Putamen (tissue), 1 donor: ENCODE measurements at regions not wholly inside any gene's neighbourhood (a gene's known extent, or its start where the extent isn't known, plus 50 kb on each side); places are given as distances from the start of the nearest gene placed in this dataset.
"Not testable (repeated sequence)": the region's sequence is repeated elsewhere in the genome, so short reads cannot be mapped to it uniquely, and the experiment has no call there.

Experiments
- DNase-seq: peaks from one replicate; pipeline ENCODE4 v3.0.0-alpha.2; 2016; ENCODE audit warnings: low spot score

DNA sequence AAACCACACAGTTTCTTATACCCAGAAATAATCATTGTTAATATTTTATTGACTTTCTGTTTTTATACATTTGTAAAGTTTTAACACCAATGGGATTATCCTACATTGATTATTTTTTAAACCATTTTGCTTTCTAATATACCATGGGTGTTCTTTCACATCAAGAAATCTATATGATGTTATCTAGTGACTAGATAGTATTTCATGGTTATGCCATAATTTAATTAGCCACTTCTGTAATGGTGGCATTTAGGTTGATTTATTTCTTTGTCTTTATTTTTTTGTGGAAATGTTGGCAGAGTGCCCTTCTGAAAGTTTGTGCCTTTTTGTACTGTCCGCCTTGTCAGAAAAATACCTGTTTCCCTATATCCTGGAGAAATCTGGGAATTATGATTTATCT is 193.3 kb downstream of the CEP135 start:
- no peak for DNase-seq

DNA sequence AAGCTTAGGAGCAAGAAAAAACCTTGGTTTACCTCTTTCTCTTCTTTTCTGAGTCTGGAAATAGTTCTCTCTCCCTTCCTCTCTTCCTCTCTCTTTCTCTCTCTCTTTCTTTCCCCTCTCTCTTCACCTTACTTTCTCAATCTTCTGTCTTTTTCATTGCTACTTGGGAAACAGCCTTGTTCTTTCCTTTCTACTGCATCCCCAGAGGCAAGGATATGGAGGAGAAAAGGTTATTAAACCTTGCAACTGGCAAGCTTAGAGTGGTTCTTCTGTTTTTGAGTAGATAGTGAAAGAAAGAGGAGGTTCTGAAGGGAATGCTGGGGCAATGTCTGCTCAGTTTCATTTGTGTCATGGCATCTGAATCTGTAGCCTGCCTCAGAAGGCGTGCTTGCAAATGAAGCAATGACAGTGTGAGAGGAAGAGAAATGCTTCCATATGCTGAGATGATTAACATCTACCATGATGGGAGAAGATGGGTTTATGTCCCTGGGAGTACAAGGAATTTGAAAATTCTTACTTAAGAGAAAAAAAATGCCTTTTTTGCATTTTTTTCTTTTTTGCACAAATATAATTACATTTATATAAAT is 190.6 kb downstream of the CEP135 start:
- DNase-seq = no peak

DNA sequence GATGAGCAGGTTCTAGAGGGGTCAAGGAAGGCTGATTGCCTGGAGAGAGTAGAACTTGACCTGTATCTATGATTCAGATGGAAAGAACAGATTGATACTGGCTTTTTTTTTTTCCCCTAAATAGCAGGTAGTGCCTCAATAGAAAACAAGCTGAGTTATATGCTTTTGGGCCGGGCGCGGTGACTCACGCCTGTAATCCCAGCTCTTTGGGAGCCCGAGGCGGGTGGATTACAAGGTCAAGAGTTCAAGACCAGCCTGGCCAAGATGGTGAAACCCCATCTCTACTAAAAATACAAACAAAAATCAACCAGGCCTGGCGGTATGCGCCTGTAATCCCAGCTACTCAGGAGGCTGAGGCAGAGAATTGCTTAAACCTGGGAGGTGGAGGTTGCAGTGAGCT is 186.1 kb downstream of the CEP135 start:
- DNase-seq = not testable (repeated sequence)

DNA sequence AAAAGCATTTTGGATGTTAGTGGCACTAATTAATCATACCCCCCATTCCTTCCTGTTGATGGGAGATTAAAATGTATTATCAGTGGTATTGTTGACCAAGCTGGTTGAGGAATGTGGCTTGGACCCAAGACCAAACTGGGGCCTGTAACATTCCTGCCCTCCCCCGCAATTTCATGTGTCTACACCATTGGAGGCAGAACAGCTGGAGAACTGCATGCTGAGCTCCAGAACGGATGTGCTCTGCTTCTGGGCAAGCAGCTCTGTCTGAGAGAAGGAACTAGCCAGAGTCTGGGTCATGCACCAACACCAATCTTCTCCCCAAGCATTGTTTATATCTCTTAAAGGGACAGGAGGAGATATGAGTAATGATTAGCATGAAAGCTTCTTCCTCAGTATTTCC is 185.5 kb downstream of the CEP135 start:
- no peak for DNase-seq

DNA sequence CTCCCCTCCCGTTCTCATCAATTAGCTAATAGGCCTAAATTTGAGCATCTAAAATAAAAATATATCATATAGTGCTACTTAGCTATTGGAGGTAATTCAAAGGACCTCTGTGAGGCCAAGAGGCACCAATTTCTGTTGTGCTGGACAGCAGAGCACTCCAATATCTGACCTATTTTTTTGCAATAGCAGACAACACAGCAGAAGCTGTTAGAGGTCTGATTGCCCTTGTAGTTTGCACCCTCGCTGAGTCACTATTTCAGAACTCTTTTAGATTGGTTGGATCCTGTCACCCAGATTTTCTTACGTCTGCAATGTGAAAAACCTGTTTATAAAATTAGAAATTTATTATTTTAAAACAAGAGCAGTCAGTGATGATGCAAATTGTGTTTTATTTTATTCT is 184.1 kb downstream of the CEP135 start:
- no peak for DNase-seq

DNA sequence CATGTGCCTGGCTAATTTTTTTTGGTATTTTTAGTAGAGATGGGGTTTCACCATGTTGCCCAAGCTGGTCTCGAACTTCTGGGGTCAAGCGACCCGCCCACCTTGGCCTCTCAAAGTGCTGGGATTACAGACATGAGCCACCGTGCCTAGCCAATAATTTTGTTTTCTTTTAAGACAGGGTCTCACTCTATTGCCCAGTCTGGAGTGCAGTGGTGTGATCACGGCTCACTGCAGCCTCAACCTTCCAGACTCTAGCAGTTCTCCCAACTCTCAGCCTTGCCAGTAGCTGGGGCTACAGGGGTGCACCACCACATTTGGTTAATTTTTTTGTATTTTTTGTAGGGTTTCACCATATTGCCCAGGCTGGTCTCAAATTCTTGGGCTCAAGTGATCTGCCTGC is 183.4 kb downstream of the CEP135 start:
- DNase-seq = not testable (repeated sequence)

DNA sequence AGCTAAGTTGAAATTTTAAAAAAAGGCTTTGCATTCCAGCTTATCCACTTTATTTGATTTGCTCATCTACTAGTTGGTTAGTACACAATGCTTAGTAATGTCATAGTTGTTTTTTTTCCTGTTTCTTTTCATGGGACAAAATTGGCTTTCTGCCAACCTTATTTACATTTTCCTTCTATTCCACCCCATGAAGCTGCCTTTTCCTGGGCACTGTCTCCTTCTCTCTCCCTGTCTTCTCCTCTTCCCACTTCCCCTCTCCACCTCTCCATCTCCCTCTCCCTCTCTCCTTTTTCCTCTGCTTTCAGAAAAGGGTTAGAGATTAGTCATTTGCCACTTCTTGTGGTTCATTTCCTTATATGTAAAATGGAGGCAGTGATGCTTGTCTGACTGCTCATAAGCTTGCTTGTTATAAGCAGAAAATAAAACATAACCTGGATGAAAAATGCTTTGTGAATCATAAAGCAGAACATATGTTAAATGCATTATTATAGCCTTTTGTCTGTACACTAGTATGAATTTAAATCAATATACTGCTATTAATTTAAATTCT is 181.9 kb downstream of the CEP135 start:
- DNase-seq = no peak

DNA sequence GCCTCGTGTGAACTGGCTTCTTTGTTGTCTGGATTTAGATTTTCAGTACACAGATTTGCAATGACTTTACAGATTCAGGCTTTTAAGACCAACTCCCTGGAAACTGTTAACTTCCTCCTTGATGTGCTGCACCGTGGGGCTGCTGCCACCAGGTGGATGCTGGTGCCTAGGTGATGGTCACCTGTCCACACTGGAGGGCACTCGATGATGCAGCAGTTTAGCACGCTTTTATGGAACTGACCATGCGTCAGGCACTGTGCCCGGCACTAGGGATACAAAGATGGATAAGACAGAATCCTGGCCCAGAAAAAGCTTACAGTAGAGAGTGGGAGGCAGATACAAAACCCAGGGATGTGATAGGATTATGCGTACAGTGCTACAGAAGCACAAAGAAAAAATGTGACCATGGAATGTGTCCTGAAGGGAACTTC is 180.7 kb downstream of the CEP135 start:
- no peak for DNase-seq

DNA sequence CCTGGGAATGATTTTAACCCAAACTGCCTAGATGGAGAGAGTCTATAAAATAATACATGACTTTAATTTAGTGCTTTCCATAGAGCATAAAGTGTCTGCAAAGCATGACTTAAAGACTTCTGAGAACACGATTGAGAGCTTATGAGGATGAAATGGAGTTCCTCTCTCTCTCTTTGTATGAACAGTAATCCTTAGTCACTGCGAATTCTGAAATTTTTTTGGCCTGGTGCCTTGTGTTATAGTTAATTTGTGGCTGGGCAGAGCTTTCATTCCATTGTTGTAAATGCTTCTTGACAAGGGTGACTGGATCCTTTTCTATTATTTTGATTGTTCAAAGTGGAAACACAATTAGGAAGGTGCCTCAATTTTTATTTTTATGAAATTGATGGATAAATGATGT is 179.5 kb downstream of the CEP135 start:
- DNase-seq = no peak

DNA sequence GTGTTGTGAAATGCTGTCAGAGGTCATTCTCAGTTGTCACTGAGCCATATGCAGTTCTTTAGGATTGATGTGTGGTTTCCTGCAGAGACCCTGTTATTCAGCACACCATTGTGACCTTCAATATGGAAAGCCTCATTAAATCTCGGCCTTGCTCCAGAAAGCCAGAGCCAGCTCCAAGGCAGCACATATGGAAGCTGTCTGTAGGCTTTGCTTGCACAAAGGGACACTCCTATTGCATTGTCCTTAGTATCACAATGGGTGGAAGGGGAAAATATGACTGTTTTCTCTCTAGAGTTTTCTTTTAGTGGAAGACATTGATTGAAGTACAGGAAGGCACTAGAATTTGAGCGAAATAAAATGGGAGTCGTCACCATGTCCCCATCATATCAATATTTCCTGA is 179.0 kb downstream of the CEP135 start:
- DNase-seq = no peak

DNA sequence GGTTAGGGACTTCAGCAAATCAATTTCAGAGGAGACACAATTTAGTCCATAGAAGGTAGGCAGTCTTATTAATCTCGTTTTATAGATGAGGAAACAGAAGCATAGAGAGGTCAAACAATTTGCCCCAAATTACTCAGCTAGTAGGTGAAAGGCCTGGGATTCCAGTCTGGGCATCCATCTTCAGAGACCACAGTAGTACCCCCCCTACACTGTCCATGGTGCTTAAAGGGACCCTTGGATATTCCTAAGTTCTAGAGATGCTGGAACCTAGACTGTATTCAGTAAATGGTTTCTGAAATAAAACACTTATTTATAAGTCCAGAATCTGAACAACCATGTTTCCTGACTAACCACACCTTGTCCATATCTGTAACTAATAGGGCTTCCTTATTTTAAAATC is 174.8 kb downstream of the CEP135 start:
- DNase-seq = no peak

DNA sequence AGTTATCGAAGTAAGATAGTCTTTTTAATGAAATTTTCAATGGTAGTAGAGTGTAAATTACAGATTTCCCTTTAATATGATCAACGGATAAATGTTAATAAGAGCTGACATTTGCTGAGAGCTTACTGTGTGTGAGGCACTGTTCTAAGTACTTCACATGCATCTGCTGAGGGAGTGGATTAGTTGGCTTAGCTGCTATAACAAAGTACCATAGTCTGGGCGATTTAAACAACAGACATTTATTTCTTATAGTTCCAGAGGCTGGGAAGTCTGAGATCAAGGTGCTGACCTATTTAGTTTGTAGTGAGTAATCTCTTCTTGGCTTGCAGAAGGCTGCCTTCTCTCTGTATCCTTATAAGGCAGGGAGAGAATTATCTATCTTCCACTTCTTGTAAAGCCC is 174.3 kb downstream of the CEP135 start:
- no peak for DNase-seq

DNA sequence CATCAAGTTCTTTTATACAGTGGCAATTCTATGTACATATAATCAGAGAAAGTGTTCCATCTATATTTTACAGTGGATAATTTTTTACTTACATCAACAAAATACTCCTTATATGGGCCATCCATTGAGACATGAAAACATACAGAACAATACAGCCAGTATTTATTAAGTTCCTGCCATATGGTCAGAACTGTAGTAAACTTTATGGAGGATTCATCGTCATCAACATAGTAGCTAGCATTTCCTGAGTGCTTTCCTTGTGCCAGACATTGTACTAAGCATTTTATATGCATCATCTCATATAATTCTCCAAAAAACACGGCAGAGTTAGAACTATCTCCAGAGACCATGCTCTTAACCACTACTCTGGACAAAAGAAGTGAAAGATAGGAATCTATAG is 170.1 kb downstream of the CEP135 start:
- no peak for DNase-seq

DNA sequence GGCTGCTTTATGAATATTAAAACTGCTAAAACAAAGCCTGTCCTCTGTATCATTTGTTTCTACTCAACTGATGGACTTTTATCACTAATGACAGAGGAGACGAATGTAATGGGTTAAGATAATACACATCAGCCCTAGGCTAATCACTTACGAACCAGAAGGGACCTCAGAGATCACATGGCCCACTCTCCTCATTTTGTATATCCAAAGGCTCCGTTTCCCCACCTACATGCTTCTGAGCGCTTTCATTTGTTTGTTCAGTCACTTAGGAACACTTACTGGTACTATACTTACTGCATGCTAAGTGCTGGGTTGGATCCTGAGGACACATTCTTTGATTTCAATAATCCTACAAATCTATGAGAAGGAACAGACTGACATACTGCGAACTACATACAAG is 169.3 kb downstream of the CEP135 start:
- DNase-seq = no peak

DNA sequence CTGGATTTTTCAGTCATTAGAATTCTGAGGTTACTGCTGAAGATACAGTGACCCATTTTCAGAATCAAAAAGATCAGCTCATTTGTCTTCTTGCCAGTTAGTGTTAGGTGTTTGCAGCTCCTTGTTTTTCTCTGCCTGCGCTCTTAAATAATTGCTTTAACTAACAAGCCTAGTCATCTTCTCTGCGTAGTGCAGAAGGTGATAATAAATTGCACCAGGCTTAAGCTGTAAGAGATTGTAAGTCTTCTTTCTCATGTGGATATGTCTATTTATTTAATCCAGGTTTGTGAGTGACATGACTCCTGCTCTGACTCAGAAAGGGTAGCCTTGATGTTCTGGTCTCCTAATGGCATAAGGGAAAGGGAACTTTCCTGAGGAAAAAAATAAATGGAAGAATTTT is 167.2 kb downstream of the CEP135 start:
- DNase-seq = no peak

DNA sequence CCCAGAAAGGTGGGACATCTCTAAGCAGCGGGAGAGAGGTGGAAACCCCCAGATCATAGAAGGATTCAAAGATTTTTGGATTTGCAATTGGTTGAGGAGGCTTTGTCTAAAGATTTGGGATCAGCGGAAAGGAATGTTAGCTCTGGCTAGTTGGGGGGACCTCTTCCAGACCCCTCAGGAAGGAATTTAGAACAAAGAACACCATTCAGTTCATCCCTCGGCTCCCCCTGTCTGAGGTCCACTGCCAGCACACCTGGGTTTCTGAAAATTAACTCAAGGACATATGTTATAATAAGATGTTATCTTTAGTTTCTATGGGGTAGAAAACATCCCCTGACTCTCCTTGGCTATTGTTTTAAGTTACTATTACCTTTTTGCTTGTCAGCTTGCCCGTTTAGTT is 163.6 kb downstream of the CEP135 start:
- no peak for DNase-seq

DNA sequence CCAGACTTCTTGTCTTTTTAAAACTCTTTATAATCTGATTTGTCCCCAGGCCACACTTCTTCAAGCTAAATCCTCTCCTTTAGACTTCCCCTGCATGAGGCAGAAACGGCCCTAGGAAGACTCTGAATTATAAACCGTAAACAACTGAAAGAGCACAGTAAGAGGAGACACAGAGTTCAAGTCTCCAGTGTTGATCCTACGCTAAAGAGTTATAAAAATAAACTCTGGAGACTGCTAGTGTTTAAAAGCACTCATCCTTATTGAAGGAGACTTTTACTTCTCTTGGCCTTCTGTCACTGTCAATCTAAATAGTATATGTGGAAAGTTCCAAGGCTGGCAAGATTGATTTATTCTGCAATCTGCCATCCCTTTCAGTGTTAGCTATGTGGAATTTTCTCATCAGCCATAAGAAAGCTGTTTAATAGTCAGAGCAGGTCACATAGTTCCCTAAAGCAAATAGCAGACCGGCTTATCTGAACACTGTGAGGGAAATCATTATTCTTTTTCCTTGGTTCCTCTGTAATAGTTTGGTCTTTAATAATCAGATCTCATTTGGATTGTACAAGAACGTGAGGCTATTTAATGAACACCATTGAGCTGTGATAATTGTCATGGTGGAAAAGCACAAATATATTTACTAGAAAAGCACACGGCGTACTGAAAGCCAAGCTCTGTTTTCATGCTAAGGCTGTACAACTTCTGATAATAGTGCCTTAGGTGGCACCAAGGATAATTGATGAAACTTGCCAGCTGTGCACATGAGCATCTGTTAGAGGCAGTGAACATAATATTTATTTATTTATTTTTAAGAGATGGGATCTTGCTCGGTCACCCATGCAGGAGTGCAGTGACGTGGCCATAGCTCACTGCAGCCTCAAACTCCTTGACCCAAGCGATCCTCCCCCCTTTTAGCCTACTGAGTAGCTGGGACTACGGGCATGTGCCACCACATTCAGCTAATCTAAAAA is 157.7 kb downstream of the CEP135 start:
- no peak for DNase-seq

DNA sequence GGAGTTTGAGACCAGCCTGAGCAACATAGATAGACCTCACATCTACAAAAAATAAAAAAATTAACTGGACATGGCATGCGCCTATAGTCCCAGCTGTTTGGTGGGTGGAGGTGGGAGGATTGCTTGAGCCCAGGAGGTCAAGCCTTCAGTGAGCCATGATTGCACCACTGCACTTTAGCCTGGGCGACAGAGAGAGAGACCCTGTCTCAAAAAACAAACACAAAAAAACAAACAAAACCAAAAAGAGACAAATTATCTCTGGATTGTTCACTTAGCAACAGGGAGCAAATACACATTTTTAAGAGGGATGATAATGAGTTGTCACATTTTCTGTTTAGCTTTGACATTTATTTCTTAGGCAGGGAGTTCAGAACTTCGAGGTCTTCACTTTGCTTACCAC is 155.4 kb downstream of the CEP135 start:
- no peak for DNase-seq

DNA sequence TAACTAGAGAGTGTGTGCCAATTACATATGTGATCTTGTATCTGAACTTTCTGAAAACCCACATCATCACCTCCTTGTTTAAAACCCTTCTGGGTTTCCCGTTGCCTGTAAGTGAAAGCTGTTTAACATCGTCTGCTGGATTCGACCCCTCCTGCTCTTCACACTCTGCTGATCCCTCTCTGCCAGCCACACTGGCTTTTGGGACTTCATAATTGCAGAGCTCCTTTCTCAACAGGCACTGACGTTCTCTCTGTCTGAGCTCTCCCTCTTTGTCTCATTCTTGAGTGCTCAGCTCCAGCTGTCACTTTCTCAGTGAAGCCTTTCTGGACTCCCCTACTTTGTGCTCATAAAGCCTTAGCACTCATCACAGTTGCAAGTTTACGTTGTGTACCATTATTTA is 153.9 kb downstream of the CEP135 start:
- DNase-seq = no peak

DNA sequence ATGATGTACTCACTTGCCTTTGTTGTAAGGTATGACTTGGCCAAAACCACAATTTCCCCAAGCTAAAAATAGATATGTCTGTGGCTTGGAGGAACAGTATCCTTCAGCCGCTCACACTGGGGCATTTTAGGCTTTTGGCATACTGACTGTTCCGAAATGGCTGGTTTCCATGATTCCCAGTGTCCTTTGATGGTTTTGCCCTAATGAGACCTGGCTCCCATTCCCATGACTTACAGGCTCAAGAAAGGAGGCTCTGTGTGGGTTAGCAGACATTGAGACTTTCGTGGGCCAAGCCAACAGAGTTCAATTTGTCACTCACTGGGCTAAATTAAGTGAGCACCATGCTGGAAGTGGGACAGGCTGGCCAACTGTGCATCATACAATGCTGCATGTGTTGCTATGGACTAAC is 150.6 kb downstream of the CEP135 start:
- peak; percentile 70 for DNase-seq

DNA sequence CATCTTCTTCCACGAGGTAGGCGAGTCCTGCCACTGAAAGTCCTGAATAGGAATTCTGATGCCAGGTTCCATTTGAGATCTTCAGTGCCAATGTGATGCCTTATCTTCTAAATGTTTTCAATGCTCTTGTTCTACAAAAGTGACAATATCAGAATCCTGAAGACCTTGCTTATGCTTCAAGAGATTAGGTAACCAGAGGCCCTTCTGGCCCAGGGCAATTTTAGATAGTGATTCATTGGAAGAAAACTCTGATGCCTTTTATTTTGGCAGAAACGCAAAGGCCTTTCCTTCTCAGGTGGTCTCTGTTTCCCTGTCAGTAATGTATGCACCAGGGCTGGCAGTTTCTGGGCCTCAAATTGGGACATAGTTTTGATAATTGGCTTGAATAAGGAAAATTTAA is 144.8 kb downstream of the CEP135 start:
- DNase-seq = no peak

DNA sequence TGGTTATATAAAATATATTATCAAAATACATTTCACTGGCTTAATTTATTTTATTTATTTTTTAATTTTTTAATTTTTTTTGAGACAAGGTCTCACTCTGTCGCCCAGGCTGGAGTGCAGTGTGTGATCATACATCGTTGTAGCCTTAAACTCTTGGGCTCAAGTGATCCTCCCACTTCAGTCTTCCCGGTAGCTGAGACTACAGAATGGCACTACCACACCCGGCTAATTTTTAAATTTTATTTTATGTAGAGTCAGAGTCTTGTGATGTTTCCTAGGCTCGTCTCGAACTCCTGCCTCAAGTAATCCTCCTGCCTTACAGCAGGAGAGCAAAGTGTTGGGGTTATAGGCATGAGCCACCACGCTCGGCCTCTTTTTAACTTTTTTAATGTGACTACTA is 143.8 kb downstream of the CEP135 start:
- no peak for DNase-seq

DNA sequence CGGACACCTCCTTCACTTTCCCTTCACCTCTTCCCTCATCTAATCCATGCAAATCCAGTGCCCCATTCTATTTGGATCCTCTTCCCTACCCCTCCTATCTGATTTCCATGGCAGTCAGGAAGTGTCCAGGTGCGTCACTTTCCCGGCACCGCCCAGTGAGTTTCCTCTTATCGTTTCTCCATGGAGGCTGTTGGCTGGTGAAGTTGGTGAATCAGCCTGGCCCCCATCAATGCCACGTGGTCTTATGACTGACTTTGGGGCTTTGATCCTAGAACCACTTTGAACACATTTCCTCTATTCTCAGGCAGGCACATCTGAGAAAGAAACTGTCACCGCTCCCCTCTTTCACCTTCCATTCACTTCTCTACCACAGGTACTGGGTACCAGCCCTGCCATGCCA is 137.8 kb downstream of the CEP135 start:
- no peak for DNase-seq
